GM23338 (cell line): ENCODE measurements at regions not wholly inside any gene's neighbourhood (a gene's known extent, or its start where the extent isn't known, plus 50 kb on each side); places are given as distances from the start of the nearest gene placed in this dataset.

Experiments
- CREB1 ChIP-seq: fragments of 250-450 bp; sonication (Bioruptor Pico); IDR thresholded peaks from 2 replicates; pipeline ENCODE4 v1.5.0; 2020; ENCODE audit warnings: low read depth, mild to moderate bottlenecking, moderate library complexity
- CTCF ChIP-seq, 2 experiments: fragments of 200-600 bp in 1 of 2; sonication (generic) in 1 of 2; conservative IDR thresholded peaks; 2 replicates each; pipeline versions ENCODE4 v1.5.1 to v1.6.1; 2016 to 2017; ENCODE audit warnings: antibody characterized with exemption in 2 of 2, low read depth in 2 of 2, mild to moderate bottlenecking in 2 of 2, moderate library complexity in 1 of 2
- ETS1 ChIP-seq: IDR thresholded peaks from 2 replicates; pipeline ENCODE4 v1.6.1; 2016; ENCODE audit warnings: antibody characterized with exemption
- EZH2 ChIP-seq: fragments of 200-600 bp; sonication (generic); IDR thresholded peaks from one replicate; pipeline ENCODE4 v1.8.0; 2017; ENCODE audit warnings: antibody characterized with exemption, mild to moderate bottlenecking, low read depth; ENCODE audit not compliant: unreplicated experiment
- EZH2phosphoT487 ChIP-seq: fragments of 200-600 bp; sonication (generic); IDR thresholded peaks from one replicate; pipeline ENCODE4 v1.8.1; 2018; ENCODE audit warnings: antibody characterized with exemption; ENCODE audit not compliant: unreplicated experiment
- JUNB ChIP-seq: IDR thresholded peaks from one replicate; pipeline ENCODE4 v1.6.1; 2016; ENCODE audit warnings: antibody characterized with exemption; ENCODE audit not compliant: unreplicated experiment
- NANOG ChIP-seq: IDR thresholded peaks from 2 replicates; pipeline ENCODE4 v1.6.1; 2016; ENCODE audit warnings: antibody characterized with exemption, borderline replicate concordance
- POLR2AphosphoS5 ChIP-seq: IDR thresholded peaks from 2 replicates; pipeline ENCODE4 v1.6.1; 2016; ENCODE audit warnings: antibody characterized with exemption, low read depth
- REST ChIP-seq: IDR thresholded peaks from one replicate; pipeline ENCODE4 v1.6.1; 2018; ENCODE audit warnings: antibody characterized with exemption; ENCODE audit not compliant: unreplicated experiment
- ZNF114 ChIP-seq: fragments of 250-450 bp; sonication (Bioruptor Pico); IDR thresholded peaks from 2 replicates; pipeline ENCODE4 v1.5.0; 2020; ENCODE audit warnings: mild to moderate bottlenecking, moderate library complexity
- ZNF331 ChIP-seq: fragments of 250-450 bp; sonication (Bioruptor Pico); IDR thresholded peaks from 2 replicates; pipeline ENCODE4 v1.5.0; 2020; ENCODE audit warnings: low read depth, mild to moderate bottlenecking, moderate library complexity

GRCh38 chr22:27149921-27150543, 492.6 kb downstream of the MIAT start:
- no peak for TF ChIP-seq CTCF (conservative IDR thresholded peaks at IDR 0.05; ENCODE audit: low read depth in 2 of 2)
- no peak for TF ChIP-seq REST
- TF ChIP-seq ZNF114: no peak
- no peak for TF ChIP-seq EZH2
- TF ChIP-seq EZH2phosphoT487: no peak
- TF ChIP-seq POLR2AphosphoS5: no peak
- no peak for TF ChIP-seq CREB1
- no peak for TF ChIP-seq ZNF331 (CRISPR knock-in tag)
- no peak for TF ChIP-seq ETS1
- no peak for TF ChIP-seq NANOG
- no peak for TF ChIP-seq JUNB
